ENCODE measurements at regions not wholly inside any gene's neighbourhood (a gene's known extent, or its start where the extent isn't known, plus 50 kb on each side); places are given as distances from the start of the nearest gene placed in this dataset.

DNA sequence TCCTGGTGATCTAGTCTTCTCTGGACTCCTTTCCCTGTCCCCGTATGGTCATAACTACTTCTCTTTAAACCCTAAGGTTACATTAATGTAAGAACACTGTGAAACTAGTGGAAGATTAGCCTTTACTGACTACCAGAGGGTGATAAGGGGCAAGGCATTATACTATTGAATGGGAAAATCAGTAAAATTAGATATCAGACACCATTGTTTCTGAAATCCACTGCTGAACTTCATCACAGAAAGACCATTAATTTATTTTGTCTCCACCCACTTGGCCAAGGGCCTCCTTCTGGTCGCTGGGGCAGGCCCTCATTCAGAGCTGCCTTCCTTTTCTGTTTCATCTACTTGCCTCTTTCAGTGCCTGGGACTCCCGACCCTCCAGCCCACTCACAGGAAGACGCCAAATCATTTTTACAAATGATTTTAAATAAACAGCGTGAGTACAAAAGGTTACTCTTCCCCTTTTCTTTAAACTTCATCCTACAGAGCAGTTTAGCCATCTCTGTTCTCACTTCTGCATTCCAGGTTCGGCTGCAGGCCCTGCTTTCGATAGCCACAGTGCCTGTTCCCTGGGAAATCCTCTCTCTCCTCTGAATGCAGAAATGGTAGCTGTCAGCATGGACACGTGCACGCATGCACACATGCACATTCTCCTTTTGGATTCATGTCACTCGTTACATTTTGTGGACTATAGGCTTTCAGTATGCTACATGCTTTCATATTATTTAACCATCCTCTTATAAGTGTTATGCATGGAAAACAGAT, 70.3 kb upstream of the DOCK10 start:
- Histone ChIP-seq H3K79me2 (ENCODE audit: insufficient read depth, low read length) (no peaks in the 10 kb centered on the region), H3K9me3 (ENCODE audit: low read length) (no peaks in the 10 kb centered on the region), H3K36me3 (ENCODE audit: insufficient read depth, low read length) (no peaks in the 10 kb centered on the region), H3F3A (ENCODE audit: insufficient read depth, low read length) (no peaks in the 10 kb centered on the region), H2AFZ (ENCODE audit: low read length) (no peak overlapping the region), H3K4me1 (ENCODE audit: insufficient read depth, low read length, severe bottlenecking) (no peaks in the 10 kb centered on the region), H3K9me2 (ENCODE audit: low read depth, low read length) (no peaks in the 10 kb centered on the region), H4K20me1 (ENCODE audit: insufficient read depth, low read length) (no peaks in the 10 kb centered on the region), H3K4me2 (ENCODE audit: low read length) (no peak overlapping the region), H3K9ac (ENCODE audit: low read length) (no peak overlapping the region), H3K4me3 (ENCODE audit: low read depth, low read length, poor library complexity, severe bottlenecking) (no peak overlapping the region), H3K27me3 (ENCODE audit: insufficient read depth, low read length) (no peaks in the 10 kb centered on the region), H3K27ac (ENCODE audit: low read depth, low read length, poor library complexity, severe bottlenecking) (no peak overlapping the region)
- no peak for TF ChIP-seq EZH2 (IDR thresholded peaks at IDR 0.05; ENCODE audit: borderline replicate concordance, low read length)
- TF ChIP-seq, protein P1, sequence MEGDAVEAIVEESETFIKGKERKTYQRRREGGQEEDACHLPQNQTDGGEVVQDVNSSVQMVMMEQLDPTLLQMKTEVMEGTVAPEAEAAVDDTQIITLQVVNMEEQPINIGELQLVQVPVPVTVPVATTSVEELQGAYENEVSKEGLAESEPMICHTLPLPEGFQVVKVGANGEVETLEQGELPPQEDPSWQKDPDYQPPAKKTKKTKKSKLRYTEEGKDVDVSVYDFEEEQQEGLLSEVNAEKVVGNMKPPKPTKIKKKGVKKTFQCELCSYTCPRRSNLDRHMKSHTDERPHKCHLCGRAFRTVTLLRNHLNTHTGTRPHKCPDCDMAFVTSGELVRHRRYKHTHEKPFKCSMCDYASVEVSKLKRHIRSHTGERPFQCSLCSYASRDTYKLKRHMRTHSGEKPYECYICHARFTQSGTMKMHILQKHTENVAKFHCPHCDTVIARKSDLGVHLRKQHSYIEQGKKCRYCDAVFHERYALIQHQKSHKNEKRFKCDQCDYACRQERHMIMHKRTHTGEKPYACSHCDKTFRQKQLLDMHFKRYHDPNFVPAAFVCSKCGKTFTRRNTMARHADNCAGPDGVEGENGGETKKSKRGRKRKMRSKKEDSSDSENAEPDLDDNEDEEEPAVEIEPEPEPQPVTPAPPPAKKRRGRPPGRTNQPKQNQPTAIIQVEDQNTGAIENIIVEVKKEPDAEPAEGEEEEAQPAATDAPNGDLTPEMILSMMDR (IDR thresholded peaks at IDR 0.05; ENCODE audit: low read length): no peak

- Histone ChIP-seq H4K20me1 (ENCODE audit: insufficient read depth, low read length) (no peaks in the 10 kb centered on the region), H3K4me1 (ENCODE audit: insufficient read depth, low read length, severe bottlenecking) (no peaks in the 10 kb centered on the region), H2AFZ (ENCODE audit: low read length) (no peak overlapping the region), H3F3A (ENCODE audit: insufficient read depth, low read length) (no peaks in the 10 kb centered on the region), H3K36me3 (ENCODE audit: insufficient read depth, low read length) (no peaks in the 10 kb centered on the region), H3K9ac (ENCODE audit: low read length) (no peak overlapping the region), H3K27ac (ENCODE audit: low read depth, low read length, poor library complexity, severe bottlenecking) (no peak overlapping the region), H3K79me2 (ENCODE audit: insufficient read depth, low read length) (no peaks in the 10 kb centered on the region), H3K9me3 (ENCODE audit: low read length) (no peaks in the 10 kb centered on the region), H3K27me3 (ENCODE audit: insufficient read depth, low read length) (no peaks in the 10 kb centered on the region), H3K9me2 (ENCODE audit: low read depth, low read length) (no peaks in the 10 kb centered on the region), H3K4me3 (ENCODE audit: low read depth, low read length, poor library complexity, severe bottlenecking) (no peak overlapping the region), H3K4me2 (ENCODE audit: low read length) (no peak overlapping the region)
- no peak for TF ChIP-seq EZH2 (IDR thresholded peaks at IDR 0.05; ENCODE audit: borderline replicate concordance, low read length)
- TF ChIP-seq, protein P1 (IDR thresholded peaks at IDR 0.05; ENCODE audit: low read length): no peak
These were observed 66.5 kb upstream of the DOCK10 start for GRCh38 chr2:225108805-225109204.

DNA sequence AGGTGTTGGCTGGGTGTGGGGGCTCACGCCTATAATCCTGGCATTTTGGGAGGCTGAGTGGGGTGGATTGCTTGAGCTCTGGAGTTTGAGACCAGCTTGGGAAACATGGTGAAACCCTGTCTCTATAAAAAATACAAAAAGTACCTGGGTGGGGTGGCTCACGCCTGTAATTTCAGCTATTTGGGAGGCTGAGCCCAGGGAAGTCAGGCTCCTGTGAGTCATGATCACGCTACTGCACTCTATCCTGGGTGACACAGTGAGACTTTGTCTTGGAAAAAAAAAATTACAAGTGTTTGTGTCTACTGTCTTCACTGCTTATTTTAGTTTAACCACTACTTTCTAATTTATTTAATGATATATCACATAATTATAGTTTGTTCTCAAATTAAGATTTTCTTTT, 62.7 kb upstream of the DOCK10 start:
- H3K79me2 ChIP-seq (ENCODE audit: insufficient read depth, low read length): no peaks in the 10 kb centered on the region
- no peaks in the 10 kb centered on the region for H3K27me3 ChIP-seq (ENCODE audit: insufficient read depth, low read length)
- no peaks in the 10 kb centered on the region for H3K9me2 ChIP-seq (ENCODE audit: low read depth, low read length)
- H3K4me2 ChIP-seq (ENCODE audit: low read length): no peak overlapping the region
- H3K36me3 ChIP-seq (ENCODE audit: insufficient read depth, low read length): no peaks in the 10 kb centered on the region
- H3K4me1 ChIP-seq (ENCODE audit: insufficient read depth, low read length, severe bottlenecking): no peaks in the 10 kb centered on the region
- no peak overlapping the region for H3K9ac ChIP-seq (ENCODE audit: low read length)
- TF ChIP-seq, protein P1 (IDR thresholded peaks at IDR 0.05; ENCODE audit: low read length): no peak
- no peak for TF ChIP-seq EZH2 (IDR thresholded peaks at IDR 0.05; ENCODE audit: borderline replicate concordance, low read length)
- no peak overlapping the region for H3K27ac ChIP-seq (ENCODE audit: low read depth, low read length, poor library complexity, severe bottlenecking)
- H4K20me1 ChIP-seq (ENCODE audit: insufficient read depth, low read length): no peaks in the 10 kb centered on the region
- no peak overlapping the region for H2AFZ ChIP-seq (ENCODE audit: low read length)
- H3F3A ChIP-seq (ENCODE audit: insufficient read depth, low read length): no peaks in the 10 kb centered on the region
- no peaks in the 10 kb centered on the region for H3K9me3 ChIP-seq (ENCODE audit: low read length)
- no peak overlapping the region for H3K4me3 ChIP-seq (ENCODE audit: low read depth, low read length, poor library complexity, severe bottlenecking)
